GM18870 (cell line): ENCODE measurements at regions not wholly inside any gene's neighbourhood (a gene's known extent, or its start where the extent isn't known, plus 50 kb on each side); places are given as distances from the start of the nearest gene placed in this dataset.
"Not testable (repeated sequence)": the region's sequence is repeated elsewhere in the genome, so short reads cannot be mapped to it uniquely, and the experiment has no call there.

Experiments used
- ATAC-seq: cut with Tn5 transposase; IDR thresholded peaks from one replicate; pipeline ENCODE4 v1.9.1; 2021; ENCODE audit warnings: moderate library complexity; ENCODE audit not compliant: unreplicated experiment

GRCh38 chr11:89613911-89614310, 96.2 kb upstream of the TRIM77 start:
- no peak for ATAC-seq

- ATAC-seq: not testable (repeated sequence)
Observed at GRCh38 chr11:89614428-89614827, 95.7 kb upstream of the TRIM77 start.

DNA sequence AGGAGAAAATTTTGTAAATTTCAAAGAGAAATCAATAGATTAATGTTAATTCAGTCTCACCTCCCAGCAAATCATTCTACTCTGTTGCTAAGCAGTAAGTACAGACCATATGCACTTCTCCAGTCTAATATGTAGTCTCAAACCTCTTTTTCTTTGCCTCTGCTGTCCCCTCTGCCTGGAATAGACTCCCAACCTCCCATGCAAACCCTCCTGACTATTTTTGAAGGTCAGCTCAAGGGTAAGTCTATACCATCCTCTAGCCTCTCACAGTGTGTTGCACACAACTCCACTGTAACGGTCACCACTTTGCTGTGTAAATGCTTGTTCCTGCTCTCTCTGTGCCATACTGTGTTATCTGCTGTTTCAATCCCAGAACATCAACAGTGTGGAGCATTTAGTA, 94.5 kb upstream of the TRIM77 start:
- not testable (repeated sequence) for ATAC-seq

DNA sequence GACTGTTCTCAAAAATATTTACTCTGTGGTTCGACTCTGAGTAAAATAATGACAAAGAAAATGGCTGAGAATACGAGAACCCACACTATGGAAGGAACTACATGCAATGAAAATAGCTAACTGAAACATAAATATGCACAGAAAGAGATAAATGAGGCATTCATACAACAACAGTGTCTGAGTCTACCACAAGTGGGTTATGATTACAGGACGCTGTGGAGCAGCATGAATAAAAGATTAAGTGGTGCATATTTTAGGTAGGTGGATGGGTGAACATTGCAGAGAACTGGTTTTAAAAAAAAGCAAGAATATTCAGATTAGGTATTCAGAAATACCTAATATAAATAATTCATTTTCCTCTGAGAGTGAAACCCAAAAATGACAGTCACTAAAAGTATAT, 93.9 kb upstream of the TRIM77 start:
- not testable (repeated sequence) for ATAC-seq

DNA sequence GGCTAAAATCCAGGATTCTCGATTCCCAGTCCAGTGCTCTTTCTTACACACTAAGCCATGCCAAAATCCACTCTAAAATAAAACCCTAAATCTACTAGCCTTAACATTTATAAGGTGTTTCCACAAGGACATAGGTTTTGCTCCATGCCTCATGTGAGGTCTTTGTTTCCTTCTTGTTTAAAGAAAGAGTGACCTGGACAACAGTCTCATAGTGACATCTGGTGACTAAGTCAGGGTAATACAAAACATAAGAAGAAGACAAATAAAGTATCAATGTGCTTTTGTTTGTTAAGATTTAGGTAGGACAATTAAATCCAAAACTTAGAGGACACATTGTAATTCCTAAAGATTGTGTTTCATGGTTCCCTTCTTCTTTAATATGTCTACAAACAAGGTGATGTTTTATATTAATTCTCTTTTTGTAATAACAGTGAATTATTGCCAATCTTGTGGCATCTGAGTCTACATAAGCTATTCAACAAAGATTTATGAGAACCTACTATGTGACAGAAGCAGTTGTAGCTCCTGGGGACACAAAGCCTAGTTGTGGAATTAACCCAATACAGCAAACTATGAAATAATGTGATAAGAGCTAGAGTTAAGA, 93.0 kb upstream of the TRIM77 start:
- ATAC-seq: not testable (repeated sequence)

GRCh38 chr11:89620721-89621120, 89.4 kb upstream of the TRIM77 start:
- not testable (repeated sequence) for ATAC-seq

- ATAC-seq: no peak
Observed at GRCh38 chr11:89625171-89625570, 84.9 kb upstream of the TRIM77 start.

- no peak for ATAC-seq
Observed at GRCh38 chr11:89626366-89626765, 83.7 kb upstream of the TRIM77 start.

- not testable (repeated sequence) for ATAC-seq
Observed at GRCh38 chr11:89626881-89627280, 83.2 kb upstream of the TRIM77 start.

DNA sequence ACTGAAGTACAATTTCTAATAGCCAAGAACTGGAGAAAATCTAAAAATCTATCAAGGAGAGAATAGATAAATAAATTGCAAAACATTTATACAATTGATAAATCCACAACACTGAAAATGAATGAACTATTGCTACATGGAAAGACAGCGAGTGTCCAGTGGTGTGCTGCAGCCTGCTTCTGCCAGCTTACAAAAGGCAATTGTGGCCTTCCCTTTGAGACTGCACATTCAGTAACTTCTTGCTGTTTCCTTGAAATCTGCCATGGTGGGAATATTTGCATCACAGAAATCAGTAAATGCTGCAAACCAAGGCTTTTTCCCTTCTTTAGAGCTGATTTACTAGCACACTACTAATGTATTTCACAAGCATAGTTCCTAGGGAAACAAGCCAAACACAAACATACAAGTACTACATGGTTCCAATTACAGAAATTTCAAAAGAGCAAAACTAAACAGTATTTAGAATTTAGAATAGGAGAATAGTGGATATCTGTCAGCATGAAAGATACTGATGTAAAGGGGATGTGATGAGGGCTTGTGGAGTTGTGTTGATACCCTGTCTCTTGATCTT, 76.9 kb upstream of the TRIM77 start:
- ATAC-seq: no peak

DNA sequence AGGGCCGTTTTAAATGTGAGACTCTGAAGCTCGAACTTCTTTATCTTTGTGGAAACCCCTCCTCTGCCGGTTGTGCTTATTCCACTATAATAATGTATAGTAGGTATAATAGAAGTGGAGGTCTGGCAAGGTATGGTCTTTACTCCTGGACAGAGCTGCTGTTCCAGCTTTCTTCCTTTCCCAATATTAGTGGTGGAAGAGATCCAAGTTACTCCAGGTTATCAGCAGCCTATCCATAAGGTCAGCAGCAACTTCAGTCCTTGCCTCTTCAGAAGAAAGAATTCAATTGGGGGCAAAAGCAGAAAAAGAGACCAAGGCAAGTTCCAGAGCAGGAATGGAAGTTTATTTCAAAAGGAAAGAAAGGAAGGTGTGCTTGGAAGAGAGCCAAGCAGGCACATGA, 69.3 kb upstream of the TRIM77 start:
- not testable (repeated sequence) for ATAC-seq

DNA sequence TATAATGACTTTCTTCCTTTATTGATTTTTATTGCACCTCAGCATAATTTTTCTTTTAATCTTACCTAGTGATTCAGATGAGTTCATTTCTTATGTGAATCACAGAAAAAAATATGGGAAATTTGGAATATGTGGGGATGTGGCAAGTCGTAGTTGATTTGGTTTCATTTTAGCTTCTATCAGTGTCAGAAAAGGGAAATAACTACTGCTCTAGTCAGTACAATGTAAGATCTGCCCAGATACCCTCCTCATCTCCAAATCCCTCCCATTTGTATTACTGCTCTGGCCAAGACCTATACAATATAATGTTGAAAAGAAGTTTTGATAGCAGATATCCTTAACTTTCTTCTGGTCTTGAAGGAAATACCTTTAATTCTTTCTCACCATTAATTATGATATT, 61.9 kb upstream of the TRIM77 start:
- not testable (repeated sequence) for ATAC-seq

DNA sequence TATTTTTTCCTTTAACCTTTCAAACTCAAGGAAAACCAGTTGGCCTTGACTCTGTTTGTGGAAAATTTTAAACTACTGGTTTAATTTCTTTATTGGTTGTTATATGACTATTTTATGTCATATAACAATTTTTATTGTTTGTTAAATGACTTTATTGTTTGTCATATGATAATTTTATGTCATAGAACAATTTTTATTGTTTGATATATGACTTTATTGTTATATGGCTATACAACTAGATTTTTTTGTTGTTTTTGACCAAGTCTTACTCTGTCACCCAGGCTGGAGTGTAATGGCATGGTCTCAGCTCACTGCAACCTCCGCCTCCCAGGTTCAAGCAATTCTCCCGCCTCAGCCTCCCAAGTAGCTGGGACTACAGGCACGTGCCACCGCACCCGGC, 61.1 kb upstream of the TRIM77 start:
- not testable (repeated sequence) for ATAC-seq

- not testable (repeated sequence) for ATAC-seq
Observed at GRCh38 chr11:89654669-89655068, 55.4 kb upstream of the TRIM77 start.

DNA sequence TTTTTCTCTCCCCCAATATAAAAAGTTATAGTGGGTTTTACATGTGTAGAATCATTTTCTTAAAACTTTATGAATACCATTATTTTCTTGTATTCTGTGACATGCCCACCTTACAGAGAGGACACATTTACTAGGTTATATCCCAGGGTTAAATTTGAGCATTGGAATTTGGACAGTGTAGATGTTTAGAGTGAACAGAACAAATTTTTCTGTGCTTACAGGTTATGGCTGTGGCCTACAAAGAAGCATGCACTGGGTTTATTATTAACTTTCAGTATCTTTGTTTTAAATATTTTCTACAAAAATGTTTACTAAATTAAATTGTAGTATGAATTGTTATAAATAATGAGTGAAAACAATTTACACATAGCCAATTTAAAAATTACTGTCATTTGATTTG, 51.3 kb upstream of the TRIM77 start:
- not testable (repeated sequence) for ATAC-seq

DNA sequence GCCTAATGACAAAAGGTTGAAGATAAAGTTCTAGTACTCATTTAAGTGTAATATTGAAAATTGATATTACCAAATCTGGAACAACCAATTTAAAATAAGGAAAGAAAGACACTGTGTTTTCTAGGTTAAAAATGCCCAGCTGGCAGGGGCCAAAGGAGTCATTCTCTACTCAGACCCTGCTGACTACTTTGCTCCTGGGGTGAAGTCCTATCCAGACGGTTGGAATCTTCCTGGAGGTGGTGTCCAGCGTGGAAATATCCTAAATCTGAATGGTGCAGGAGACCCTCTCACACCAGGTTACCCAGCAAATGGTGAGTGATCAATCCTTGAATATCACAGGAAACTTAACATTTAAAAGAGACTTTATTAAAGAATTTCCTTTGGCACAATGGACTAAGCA, 50.7 kb upstream of the TRIM77 start:
- not testable (repeated sequence) for ATAC-seq

DNA sequence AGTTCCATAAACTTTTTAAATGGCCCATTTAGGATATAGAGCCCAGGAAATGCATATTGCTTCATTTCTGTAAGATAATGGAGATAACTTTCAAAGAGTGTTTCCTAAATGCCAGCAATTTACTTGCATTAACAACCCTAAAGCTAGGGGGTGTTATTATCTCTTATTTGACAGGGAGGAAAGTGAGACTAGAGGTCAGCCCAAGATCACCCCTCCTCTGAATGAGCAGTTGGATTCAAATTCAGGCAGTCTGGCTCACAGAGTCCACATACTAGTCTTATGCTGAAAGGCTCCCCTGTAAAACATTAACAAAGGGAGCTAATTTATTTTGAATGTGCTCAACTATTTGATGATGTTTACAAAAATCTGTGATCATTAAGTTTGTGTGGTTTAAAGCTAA, 49.9 kb upstream of the TRIM77 start:
- ATAC-seq: no peak
